AG04450 (cell line): ENCODE measurements at regions not wholly inside any gene's neighbourhood (a gene's known extent, or its start where the extent isn't known, plus 50 kb on each side); places are given as distances from the start of the nearest gene placed in this dataset.
A peak's percentile ranks its signal among the peaks of the same experiment; 100 is the strongest.

Experiments used
- CTCF ChIA-PET: fragments of 300-600, 350-600 bp; formaldehyde crosslinking; extraction: SDS; loops from one replicate; lab custom pipeline; 2022; ENCODE audit warnings: antibody characterized with exemption, inconsistent platforms; lab: Charles Lee
- POLR2A ChIA-PET: fragments of 350-600 bp; formaldehyde crosslinking; extraction: SDS; loops from one replicate; lab custom pipeline; 2021; ENCODE audit warnings: antibody characterized with exemption, inconsistent platforms; lab: Yijun Ruan, JAX
- DNase-seq: peaks from one replicate; pipeline ENCODE4 v3.0.0-alpha.2; 2011; ENCODE audit warnings: low read depth, low spot score
- H3K27ac ChIP-seq: one replicate; pipeline ENCODE4 v1.5.1; 2012; ENCODE audit warnings: low read depth, low read length, control low read depth
- H3K27me3 ChIP-seq: one replicate; pipeline ENCODE4 v1.6.0; 2012; ENCODE audit warnings: low read length; ENCODE audit not compliant: control insufficient read depth, insufficient read depth
- H3K4me3 ChIP-seq: 2 replicates; pipeline ENCODE4 v1.5.1; 2011; ENCODE audit warnings: mild to moderate bottlenecking, low read depth, low read length, control low read depth
- H3K9me3 ChIP-seq: 2 replicates; pipeline ENCODE4 v1.5.1; 2012; ENCODE audit warnings: low read length; ENCODE audit not compliant: control insufficient read depth, insufficient read depth
- CTCF ChIP-seq: IDR thresholded peaks from 2 replicates; pipeline ENCODE4 v1.5.1; 2011; ENCODE audit warnings: low read depth, low read length, control low read depth, inconsistent platforms

GRCh38 chr3:81913886-81914663 lies 152.6 kb upstream of the GBE1 start:
- ChIA-PET CTCF (interaction anchor here (0.7 kb wide), 1 partner anchor 25 kb away, joined by 4 read pairs; no protein-coding TSS in a partner anchor), POLR2A (no interaction called here)
- H3K27ac ChIP-seq = no peak overlapping the region
- no peak for DNase-seq
- TF ChIP-seq CTCF = no peak
- no peaks in the 10 kb centered on the region for H3K27me3 ChIP-seq
- H3K4me3 ChIP-seq = no peak overlapping the region
- H3K9me3 ChIP-seq = no peaks in the 10 kb centered on the region

GRCh38 chr3:81911221-81911620 lies 149.8 kb upstream of the GBE1 start:
- Histone ChIP-seq H3K27me3 (no peaks in the 10 kb centered on the region), H3K4me3 (no peak overlapping the region), H3K27ac (no peak overlapping the region), H3K9me3 (no peaks in the 10 kb centered on the region)
- ChIA-PET POLR2A (no interaction called here), CTCF (interaction anchor here (0.7 to 5.2 kb wide), 12 partner anchors 10 to 458 kb away, joined by 3 to 64 read pairs (median 4); no protein-coding TSS in a partner anchor)
- TF ChIP-seq CTCF = no peak
- no peak for DNase-seq

- no peak for DNase-seq
- Histone ChIP-seq H3K9me3 (no peaks in the 10 kb centered on the region), H3K27me3 (no peaks in the 10 kb centered on the region), H3K4me3 (no peak overlapping the region), H3K27ac (no peak overlapping the region)
- ChIA-PET POLR2A (no interaction called here), CTCF (interaction anchor here (0.6 to 5.2 kb wide), 42 partner anchors 11 to 608 kb away, joined by 3 to 64 read pairs (median 4); no protein-coding TSS in a partner anchor)
- TF ChIP-seq CTCF = peak; percentile 82
Observed at GRCh38 chr3:81910244-81910852, 148.9 kb upstream of the GBE1 start.

- H3K27me3 ChIP-seq = no peaks in the 10 kb centered on the region
- H3K9me3 ChIP-seq = no peaks in the 10 kb centered on the region
- no peak for TF ChIP-seq CTCF
- H3K4me3 ChIP-seq = no peak overlapping the region
- DNase-seq = no peak
- CTCF ChIA-PET = interaction anchor here (0.6 to 5.2 kb wide), 42 partner anchors 11 to 607 kb away, joined by 3 to 64 read pairs (median 4); no protein-coding TSS in a partner anchor
- no peak overlapping the region for H3K27ac ChIP-seq
- POLR2A ChIA-PET = no interaction called here
Observed at GRCh38 chr3:81909796-81910195, 148.4 kb upstream of the GBE1 start.

- CTCF ChIA-PET = interaction anchor here (1.0 to 5.2 kb wide), 4 partner anchors 10 to 489 kb away, joined by 3 to 64 read pairs (median 38); no protein-coding TSS in a partner anchor
- Histone ChIP-seq H3K27me3 (no peaks in the 10 kb centered on the region), H3K27ac (no peak overlapping the region), H3K4me3 (no peak overlapping the region), H3K9me3 (no peaks in the 10 kb centered on the region)
- POLR2A ChIA-PET = no interaction called here
- no peak for DNase-seq
- TF ChIP-seq CTCF = no peak
Observed at GRCh38 chr3:81908561-81908960, 147.1 kb upstream of the GBE1 start.
